Fibroblast of skin of left biceps (primary cell): ENCODE measurements at regions not wholly inside any gene's neighbourhood (a gene's known extent, or its start where the extent isn't known, plus 50 kb on each side); places are given as distances from the start of the nearest gene placed in this dataset.
"Not testable (repeated sequence)": the region's sequence is repeated elsewhere in the genome, so short reads cannot be mapped to it uniquely, and the experiment has no call there.

Source experiments
- DNase-seq, 2 experiments: peaks; one replicate each; pipeline ENCODE4 v3.0.0-alpha.2; 2013; ENCODE audit warnings: low read depth in 2 of 2

- no peak for DNase-seq
These were observed 1599.7 kb downstream of the MRPL39 start for GRCh38 chr21:24007592-24007991.

- DNase-seq, result no peak
These were observed 1620.3 kb downstream of the MRPL39 start for GRCh38 chr21:23986987-23987386.

- no peak for DNase-seq
These were observed 1621.1 kb downstream of the MRPL39 start for GRCh38 chr21:23986214-23986613.

GRCh38 chr21:23982546-23982945, 1624.7 kb downstream of the MRPL39 start:
- no peak for DNase-seq

- peak; percentile 3 to 24 for DNase-seq
These were observed 1629.3 kb downstream of the MRPL39 start for GRCh38 chr21:23977971-23978370.

- DNase-seq, result peak in 1 of 2 experiments; percentile 4
These were observed 1638.3 kb downstream of the MRPL39 start for GRCh38 chr21:23968722-23969647.

- DNase-seq, result no peak
These were observed 1639.3 kb downstream of the MRPL39 start for GRCh38 chr21:23968008-23968407.

GRCh38 chr21:23963454-23963853, 1643.8 kb downstream of the MRPL39 start:
- DNase-seq, result no peak

DNA sequence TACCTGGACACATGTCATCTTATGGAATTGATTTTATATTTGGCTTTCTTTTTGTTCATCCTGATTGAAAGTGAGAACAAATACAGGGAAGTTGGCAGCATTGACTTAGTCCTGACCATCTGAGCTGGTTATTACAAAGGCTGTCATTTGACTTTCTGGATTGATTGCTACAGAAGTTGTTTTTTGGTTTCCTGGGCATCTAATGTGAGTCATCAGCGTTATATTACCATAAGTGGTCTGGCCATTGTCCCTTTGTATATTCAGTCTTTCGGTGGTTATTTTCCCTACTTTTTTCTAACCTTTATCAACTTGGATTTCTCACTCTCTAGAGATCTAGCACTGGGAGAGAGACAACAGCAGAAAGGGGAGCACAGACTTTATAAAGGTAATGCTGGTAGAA, 1646.5 kb downstream of the MRPL39 start:
- no peak for DNase-seq

DNA sequence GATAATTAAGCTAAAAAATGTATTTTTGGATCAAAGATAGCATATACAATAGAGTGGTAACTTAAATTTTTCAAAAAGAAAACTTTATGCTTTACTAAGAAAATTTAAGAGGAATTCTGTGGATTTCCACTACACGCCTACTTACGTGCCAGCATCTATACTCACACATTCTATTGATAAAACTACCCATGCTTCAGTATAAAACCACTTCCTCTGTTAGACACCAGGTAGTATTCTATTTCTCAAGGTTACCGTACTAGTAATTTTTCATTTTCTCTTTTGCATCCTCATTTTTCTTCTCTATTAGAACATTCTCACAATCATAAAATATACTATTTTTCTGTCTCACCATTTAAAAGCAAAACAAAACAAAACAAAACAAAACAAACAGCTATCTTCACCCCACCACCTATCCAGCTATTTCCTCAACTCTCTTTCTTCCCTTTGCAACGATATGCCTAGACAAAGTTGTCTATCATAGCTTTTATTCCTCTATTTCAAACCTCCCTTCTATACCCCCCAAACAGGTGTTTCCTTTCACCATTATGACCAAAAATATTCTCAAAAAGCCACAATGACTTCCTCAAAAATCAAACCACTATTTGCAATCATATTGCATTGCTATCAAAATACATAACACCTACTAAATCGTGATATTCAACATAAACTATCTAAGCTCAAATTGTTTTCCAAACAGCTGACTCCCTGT, 1652.0 kb downstream of the MRPL39 start:
- DNase-seq, result no peak

- DNase-seq, result no peak
These were observed 1655.0 kb downstream of the MRPL39 start for GRCh38 chr21:23952269-23952668.

GRCh38 chr21:23951251-23951650, 1656.0 kb downstream of the MRPL39 start:
- DNase-seq, result no peak

DNA sequence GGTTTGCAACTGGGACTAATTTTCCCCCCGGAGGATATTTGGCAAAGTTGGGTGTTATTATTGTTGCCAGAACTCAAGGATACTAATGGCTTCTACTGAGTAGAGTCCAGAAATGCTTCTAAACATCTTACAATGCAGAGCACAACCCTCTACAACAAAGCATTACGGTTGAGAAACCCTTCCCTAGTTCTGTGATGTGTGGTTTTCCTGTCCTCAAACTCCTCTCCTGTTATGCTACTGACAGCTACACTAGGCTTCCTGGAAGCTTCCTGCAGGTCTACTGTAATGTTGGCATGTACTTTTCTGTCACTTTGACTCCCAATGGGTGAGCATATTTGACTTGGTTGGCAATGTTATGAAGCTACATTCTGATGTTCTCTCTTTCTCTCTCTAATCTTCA, 1656.9 kb downstream of the MRPL39 start:
- DNase-seq, result no peak

DNA sequence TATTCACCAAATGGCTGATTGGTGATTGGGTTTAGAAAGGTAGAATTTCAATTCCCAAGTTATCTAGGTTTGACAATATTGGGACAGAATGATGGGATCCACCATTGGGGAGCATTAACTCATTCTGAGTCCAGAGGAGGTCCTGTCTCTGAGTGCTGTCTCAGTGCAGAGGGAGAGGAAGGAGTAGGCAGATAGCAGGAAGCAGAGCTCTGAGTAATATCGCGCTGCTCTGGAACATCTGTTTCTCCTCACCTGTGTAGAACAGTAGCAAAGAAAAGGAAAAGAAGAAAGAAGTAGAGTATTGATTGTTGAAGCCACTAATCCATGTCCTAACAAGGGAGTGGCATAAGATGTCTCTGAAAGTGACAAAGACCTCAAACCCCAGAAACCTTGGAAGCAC, 1657.8 kb downstream of the MRPL39 start:
- DNase-seq, result no peak

DNA sequence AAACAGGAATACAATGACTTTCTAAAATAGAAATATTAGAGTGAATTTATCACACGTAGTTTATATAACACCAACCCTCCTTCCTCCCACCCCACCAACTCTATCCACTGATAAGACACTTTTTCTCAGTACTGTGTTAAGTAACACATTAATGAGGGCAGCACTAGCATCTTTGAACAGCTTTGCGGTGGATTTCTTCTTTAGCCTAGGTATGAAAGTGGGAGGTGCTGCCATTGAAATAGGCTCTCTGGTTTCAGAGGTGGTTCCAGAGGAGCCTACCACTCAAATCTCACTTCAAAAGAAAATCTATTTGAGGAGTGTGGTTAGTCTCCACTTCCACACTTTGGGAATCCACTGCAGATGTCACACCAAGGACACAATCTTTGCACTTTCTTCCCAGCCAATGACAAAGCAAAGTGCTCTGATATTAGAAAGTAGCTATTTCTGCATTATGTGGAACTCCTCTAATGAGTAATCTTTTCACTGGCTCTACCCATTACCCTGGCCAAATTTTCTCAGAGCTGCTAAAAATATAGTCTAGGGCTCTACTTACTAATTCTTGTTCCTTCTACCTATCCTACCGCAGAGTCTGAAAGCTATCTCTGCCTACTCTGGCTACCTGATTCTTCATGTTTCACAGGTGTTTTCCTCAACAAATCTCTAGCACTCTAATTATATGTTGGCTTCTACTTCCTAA, 1667.8 kb downstream of the MRPL39 start:
- no peak for DNase-seq

DNA sequence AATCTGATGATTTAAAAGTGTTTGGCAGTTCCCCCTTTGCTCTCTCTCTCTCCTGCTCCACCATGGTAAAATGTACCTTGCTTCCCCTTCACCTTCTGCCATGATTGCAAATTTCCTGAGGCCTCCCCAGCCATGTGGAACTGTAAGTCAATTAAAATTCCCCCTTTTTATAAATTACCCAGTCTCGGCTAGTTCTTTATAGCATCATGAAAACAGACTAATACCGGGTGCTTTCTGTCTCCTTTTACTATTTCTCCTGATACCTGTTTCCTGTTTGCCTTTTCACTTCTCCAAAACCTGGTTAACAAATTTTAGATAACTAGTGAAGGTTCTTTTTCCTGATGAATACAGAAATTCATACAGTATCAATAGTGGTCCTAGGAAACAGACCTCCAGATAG, 1670.3 kb downstream of the MRPL39 start:
- DNase-seq, result no peak

GRCh38 chr21:23936224-23936623, 1671.1 kb downstream of the MRPL39 start:
- DNase-seq, result peak; percentile 17 to 21

GRCh38 chr21:23930565-23930964, 1676.7 kb downstream of the MRPL39 start:
- DNase-seq, result no peak

DNA sequence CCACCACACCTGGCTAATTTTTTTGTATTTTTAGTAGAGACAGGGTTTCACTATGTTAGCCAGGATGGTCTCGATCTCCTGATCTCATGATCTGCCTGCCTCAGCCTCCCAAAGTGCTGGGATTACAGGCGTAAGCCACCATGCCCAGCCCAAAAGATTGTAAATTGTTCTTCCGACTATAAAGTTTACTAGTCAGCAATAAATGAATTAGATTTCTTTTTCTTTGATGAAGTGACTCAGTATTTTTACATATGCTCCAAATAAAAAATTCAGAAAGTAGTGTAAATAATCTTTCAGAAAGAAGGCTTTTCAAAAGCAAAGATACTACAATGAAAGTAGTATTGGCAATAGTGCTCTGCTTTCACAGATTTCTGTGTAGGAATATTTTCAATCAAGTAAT, 1680.9 kb downstream of the MRPL39 start:
- DNase-seq, result not testable (repeated sequence)

GRCh38 chr21:23921670-23922418, 1685.4 kb downstream of the MRPL39 start:
- no peak for DNase-seq

DNA sequence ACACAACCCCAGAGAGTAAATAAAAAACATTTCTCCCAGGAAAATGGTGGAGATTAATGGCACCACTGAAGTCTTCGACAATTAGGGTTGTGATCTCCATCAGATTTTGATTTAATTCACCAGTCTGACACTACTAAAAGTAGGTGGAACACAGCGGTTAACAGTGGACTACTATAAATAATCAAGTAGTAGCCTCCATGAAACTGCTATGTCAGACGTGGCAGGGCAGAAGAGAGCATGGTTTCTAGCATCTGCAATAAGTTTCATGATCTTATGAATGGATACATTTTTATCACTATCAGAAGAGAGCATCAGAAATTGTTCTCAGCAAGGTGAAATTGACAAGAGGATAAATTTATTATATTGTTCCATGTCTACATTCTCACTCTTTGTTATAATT, 1706.6 kb downstream of the MRPL39 start:
- no peak for DNase-seq

- DNase-seq, result no peak
These were observed 1707.7 kb downstream of the MRPL39 start for GRCh38 chr21:23899561-23899960.
